T-helper 2 cell treated with Interferon-gamma antibody and Interleukin-4, amounts not matched to agents 100 ng/mL and 5 ng/mL, for 36 hours (primary cell): ENCODE measurements at regions not wholly inside any gene's neighbourhood (a gene's known extent, or its start where the extent isn't known, plus 50 kb on each side); places are given as distances from the start of the nearest gene placed in this dataset.
"Not testable (repeated sequence)": the region's sequence is repeated elsewhere in the genome, so short reads cannot be mapped to it uniquely, and the experiment has no call there.

Source experiments
- intact Hi-C: fragments of 100-400 bp; cut with micrococcal nuclease; formaldehyde crosslinking; loops from one replicate; pipeline ENCODE4 v1.15.1; 2023

DNA sequence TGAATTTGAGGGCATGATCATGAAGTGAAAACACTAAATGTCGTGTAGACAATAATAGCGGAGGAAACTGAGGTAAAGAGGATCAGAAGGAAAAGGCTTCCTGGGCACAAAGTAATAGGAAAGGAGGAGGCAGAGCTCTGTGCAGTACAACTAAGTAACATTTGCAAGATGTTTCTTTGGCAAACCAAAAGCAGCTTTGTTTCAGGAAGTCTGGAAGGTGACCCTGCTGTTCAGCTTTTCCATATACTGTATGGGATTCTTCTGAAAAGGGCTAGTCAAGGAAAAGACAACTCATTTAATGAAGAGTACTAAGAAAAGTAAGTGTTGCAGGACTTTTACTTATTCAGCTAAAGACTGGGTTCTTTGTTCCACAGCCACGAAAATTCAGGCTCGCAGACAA lies 463.1 kb downstream of the PCDH7 start:
- intact Hi-C loops = no loop called here

DNA sequence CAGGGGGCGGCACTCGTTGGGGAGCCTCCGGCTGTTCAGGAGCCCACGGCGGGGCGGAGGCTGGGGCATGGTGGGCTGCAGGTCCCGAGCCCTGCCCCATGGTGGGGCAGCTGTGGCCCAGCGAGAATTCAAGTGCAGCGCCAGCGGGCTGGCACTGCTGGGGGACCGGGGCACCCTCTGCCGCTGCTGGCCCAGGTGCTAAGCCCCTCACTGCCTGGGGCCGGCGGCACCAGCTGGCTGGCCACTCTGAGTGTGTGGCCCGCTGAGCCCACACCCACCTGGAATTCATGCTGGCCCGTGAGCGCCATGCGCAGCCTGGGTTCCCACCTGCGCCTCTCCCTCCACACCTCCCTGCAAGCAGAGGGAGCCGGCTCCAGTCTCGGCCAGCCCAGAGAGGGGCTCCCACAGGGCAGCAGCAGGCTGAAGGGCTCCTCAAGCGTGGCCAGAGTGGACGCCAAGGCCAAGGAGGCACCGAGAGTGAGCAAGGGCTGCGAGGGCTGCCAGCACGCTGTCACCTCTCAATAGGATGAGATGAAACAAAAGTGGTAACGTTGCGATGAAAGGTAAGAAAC lies 464.9 kb downstream of the PCDH7 start:
- intact Hi-C loops = no loop called here

DNA sequence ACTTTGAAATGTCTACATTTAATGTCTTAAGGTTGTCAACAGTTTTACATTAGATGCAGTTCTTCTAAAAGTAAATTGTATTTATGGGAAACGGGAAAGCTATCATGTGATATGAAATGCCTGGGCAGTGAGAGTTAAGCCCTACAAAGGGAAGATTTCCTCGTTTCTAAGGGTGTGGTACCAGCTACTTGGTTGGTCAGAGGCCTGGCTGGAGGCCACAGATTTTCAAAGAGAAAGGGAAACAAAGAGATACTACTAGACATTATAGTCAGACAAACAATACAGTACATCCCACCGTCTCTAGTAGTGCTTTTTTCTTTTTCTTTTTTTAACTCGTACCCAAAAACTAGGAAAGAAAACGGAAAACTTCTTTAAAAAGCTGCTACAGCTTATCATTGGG lies 467.8 kb downstream of the PCDH7 start:
- intact Hi-C loops = no loop called here

DNA sequence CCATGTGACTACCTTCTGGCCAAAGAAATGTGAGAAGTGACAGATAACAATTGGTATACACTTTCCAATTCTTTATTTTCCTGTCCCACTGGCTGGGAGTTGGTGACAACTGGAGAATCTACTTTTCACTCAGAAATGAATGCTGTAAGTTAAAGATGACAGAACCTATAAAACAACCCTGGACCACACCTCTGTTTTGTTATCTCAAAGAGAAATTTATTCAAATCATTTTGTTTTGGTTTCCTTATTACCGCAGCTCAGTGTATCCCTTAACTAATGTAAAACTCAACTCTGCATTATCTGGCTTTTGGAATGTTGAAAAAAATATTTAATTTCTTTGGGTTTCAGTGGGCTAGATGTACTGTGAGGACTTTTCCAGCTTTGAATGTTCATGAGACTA lies 469.8 kb downstream of the PCDH7 start:
- intact Hi-C loops = no loop called here

DNA sequence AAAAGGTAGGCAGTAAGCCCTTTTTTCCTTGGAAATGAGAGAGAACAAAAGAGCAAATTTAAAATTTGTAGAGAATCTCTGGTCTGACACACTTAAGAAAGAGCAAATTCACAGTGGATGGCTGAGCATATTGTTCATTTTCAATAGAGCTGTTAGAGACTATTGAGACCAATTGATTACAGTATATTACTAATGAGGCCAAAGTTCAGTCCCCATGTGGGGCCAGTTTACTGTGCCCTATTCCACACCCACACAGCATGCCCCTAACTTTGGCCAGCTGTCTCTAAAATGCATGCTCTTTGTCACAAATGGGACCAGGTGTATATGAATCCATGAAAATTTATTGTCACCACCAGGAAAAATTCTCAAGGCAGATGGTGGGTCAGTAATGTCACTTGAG lies 470.5 kb downstream of the PCDH7 start:
- intact Hi-C loops = no loop called here

DNA sequence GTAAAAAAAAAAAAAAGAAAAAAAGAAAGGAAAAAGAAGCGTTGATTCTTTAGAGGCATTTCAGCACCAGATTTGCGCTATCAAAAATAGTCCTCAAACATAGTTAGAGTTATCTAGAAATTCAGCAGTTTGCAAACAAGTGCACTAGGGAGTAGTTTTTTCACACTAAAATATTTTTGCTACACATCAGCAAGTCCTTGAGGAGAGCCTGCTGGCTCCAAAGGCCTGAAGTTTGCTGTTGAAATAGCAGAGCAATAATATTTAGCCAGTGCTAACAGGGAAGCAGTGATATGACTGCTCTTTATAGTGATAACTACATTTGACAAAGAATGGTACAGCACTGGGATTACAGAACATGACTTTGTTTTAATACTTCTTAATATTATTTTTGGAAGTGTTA lies 472.2 kb downstream of the PCDH7 start:
- intact Hi-C loops = no loop called here

DNA sequence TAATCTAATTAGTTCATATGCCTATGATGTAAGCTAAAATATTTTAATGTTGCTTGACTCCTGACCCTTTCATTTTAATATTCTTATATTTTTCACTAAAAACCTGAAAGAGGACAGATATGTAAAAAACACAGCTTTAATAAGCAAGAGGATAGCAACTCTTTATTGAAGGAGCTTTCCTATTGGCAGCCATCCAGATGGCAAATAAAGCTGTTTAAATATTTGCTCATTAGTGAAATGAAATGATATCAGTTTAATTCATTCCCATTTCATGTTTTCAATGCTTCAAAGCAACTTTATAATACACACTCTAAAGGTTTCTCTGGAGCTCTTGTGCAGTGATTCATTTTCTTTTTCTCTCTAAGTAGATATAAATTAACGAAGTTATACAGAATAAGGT lies 473.4 kb downstream of the PCDH7 start:
- intact Hi-C loops = no loop called here

DNA sequence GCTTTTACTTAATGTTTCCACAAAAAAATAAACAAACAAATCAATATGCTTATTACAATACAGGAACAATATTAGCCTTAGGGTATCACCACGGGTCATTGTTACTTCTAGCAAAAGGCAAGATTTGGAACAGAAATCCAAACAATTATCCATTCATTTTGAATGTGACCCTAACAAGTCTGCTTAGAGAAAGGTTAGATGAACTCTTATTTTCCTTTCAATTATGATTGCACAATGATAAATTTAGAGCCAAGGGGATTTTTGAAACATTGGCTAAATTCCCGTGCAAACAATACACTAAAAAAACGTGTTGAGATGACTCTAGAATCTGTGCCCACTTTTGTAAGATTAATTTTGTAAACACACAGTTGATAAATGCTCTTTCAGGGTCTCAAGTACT lies 474.7 kb downstream of the PCDH7 start:
- intact Hi-C loops = no loop called here

DNA sequence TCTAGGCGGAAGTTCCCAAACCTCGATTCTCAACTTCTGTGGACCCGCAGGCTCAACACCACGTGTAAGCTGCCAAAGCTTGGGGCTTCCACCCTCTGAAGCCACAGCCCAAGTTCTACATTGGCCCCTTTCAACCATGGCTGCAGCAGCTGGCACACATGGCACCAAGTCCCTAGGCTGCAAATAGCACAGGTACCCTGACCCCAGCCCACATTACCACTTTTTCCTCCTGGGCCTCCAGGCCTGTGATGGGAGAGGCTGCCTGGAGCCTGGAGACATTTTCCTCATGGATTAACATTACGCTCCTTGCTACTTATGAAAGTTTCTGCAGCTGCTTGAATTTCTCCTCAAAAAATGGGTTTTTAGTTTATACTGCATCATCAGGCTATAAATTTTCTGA lies 479.5 kb downstream of the PCDH7 start:
- intact Hi-C loops = no loop called here

DNA sequence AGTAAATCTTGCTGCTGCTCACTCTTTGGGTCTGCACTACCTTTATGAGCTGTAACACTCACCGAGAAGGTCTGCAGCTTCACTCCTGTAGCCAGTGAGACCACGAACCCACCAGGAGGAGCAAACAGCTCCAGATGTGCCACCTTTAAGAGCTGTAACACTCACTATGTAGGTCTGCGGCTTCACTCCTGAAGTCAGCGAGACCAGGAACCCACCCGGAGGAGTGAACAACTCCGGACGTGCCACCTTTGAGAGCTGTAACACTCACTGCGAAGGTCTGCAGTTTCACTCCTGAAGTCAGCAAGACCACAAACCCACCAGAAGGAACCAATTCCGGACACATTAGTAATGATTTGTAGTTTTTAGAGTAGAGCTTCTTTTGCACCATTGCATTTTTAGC lies 481.9 kb downstream of the PCDH7 start:
- intact Hi-C loops = not testable (repeated sequence)

DNA sequence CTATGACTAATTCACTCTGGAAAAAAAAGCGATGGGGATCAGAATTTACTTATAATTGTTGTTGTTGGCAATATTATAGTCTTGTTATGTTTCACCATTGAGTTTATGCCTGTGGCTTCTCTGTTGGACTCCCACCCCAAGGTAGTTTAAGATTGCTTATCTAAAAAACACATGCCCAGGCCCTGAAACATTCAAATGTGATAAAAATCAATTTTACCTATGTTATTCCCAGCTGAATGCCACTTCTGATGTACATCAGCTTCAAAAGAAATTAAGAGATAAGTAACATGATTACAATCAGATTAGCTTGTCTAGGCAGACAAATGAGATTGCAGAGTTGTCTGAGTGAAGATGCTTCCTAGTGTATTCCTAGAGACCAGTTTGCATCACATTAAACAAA lies 484.7 kb downstream of the PCDH7 start:
- intact Hi-C loops = no loop called here

DNA sequence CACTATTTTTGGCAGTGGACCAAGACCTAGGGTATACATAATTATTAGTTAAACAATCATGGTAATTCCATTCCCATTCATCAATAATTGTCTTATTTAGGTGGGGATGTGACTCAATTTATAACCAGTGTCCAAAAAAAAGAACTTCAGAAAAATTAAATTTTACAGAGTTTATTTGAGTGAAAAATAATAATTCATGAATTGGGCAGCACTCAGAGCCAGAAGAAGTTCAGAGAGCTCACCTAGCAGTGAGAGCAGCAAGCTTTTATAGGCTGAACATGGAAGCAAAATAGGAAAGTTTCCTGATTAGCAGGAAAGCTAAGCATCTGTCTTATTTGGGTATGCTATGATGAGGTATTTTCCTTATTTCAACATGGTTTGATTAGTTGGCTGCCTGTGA lies 500.8 kb downstream of the PCDH7 start:
- intact Hi-C loops = no loop called here

DNA sequence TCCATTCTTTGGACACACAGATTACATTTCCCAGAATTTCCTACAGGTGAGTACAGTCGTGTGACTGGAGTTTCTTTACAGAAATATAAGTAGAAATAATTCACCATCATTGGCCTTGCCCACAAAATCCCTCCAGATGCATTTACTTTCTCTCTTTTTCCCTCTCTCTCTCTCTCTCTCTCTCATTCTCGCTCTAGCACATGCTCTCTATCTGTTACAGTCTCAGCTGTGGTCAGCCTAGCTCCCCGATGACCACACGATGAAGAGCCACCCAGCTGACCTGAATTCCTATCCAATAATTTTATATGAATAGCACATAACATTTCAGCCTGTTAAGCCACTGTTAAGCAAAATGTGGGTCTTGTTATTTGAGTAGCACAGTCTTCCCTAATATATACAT lies 507.9 kb downstream of the PCDH7 start:
- intact Hi-C loops = no loop called here

DNA sequence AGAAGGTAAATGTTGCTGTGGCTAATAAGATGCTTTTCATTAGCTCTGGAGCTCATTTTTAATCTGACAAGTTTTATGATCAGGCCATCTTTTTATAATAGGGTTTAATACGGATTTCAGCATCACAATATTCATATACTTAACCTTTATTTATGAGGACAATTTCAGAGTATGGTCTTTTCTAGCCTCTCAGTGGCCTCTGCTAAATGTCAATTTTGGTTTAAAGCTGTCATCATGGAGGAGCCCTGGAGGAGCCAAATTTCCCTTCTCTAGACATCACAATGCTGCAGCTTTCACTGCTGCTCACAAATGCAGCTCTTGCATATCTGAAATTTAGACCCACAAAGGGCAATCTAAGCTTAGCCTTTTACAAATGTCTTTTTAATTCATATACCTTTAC lies 510.4 kb downstream of the PCDH7 start:
- intact Hi-C loops = no loop called here

DNA sequence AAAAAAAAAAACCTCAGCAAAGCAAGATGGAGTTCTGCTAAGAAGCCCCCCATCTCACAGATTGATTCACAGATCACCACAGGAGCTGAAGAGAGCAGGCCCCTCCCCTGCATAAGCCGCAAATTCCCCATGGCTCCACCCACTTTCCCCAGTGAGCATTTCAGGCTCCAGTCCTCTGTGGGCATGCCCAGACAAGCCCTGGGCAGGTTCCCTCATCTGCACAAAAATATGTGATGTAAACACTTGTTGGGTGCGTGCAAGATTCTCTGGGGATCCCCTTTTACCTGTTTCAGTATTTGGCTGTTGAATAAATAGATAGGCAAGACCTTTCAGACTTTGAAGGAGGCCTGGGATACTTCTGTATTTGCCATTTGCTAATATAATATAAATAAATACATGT lies 514.3 kb downstream of the PCDH7 start:
- intact Hi-C loops = no loop called here

DNA sequence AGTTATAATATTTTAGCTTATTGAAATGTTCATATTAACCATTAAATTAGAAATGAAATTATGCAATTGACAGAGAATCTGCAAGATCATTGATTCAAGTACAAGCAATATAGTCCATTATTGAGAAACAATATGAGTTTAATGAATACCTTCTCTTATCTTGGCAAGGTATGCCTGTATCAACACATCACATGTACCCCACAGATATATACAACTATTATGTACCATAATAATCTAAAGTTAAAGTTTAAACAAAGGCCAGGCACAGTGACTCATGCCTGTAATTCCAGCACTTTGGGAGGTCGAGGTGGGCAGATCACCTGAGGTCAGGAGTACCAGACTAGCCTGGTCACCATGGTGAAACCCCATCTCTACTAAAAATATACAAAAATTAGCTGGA lies 514.7 kb downstream of the PCDH7 start:
- intact Hi-C loops = no loop called here

DNA sequence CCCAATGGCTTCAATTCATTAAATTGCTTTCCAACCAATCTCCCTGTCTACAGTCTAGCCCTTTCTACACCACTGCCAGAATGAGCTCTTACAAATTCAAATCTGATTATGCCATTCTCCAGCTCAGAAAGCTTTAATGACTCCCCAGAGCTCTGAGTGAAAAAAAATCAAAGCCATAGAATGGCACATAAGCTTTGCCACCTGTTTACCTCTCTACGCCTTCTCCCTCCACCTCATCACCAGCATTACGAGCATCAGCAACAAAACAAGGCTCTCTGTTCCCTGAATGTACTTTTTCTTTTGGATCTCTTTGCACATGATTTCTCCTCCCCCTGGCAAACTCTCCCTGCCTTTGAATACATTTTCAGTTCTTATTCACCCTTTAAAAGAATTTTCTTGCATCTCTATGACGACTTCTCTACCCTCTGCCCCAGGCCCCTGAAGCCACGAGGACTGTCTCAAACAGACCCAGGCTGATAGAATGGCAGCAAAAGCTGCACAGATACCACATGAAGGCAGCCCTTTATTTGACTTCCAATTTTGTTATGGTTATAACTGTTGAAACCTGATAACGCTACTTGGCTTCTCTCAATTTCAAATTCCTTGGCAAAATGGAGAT lies 516.0 kb downstream of the PCDH7 start:
- intact Hi-C loops = no loop called here

DNA sequence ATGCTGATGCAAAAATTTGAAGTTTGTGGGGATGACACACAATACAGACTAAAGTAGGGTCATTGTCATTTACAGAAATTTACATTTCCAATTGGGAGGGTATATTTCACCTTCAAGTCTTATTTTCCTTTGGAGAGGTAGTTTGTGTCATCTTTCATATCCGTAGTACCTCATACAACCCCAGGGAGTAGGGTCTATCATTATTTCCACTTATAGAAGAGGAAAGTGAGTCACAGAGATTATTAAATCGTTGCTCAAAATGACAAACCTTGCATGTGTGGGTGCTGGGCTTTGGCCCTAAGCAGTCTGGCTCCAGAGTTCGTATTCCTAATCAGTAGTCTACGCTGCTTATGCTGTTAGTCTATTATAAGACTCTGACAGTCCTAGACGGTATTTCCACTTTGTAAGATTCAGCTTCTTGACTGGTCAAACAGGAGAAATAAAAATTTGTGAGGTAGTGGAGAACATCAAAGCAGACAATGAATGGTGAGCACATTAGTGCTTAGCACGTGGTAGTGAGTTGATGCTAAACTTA lies 516.5 kb downstream of the PCDH7 start:
- intact Hi-C loops = no loop called here

DNA sequence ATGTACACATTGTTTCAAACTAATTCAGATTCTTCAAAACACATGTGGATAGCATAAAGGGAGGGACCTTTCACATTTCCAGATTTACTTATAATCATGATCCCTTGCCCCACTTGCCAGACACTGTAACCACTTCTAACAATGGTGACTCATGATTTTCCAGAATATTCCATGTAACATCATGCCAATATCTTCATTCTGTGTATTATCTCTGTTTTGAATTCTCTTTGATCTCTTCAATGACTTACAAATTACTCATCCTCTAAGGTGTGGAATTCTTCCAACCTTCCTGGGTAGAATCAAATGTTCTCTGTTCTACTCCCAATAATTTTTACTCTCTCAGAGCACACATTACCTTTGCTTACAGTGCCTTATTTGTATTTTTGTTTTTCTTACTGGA lies 517.1 kb downstream of the PCDH7 start:
- intact Hi-C loops = no loop called here

DNA sequence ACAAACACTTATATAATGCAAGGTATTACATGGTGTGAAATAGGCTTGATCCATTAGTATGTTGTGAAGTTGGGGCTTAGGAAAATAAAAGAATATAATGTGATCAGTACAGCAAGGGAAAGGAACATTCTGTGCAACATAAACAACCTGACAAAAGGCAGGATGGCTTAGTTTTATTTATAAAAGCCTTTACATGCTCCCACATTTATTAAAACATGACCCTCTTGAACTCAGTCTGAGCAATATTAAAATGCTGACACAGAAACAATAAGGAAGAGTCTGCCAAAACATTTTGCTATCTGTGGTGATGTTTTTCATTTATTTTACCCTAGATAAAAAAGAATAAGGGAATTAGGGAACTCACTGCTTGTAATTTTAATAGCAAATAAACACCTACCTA lies 519.7 kb downstream of the PCDH7 start:
- intact Hi-C loops = no loop called here

DNA sequence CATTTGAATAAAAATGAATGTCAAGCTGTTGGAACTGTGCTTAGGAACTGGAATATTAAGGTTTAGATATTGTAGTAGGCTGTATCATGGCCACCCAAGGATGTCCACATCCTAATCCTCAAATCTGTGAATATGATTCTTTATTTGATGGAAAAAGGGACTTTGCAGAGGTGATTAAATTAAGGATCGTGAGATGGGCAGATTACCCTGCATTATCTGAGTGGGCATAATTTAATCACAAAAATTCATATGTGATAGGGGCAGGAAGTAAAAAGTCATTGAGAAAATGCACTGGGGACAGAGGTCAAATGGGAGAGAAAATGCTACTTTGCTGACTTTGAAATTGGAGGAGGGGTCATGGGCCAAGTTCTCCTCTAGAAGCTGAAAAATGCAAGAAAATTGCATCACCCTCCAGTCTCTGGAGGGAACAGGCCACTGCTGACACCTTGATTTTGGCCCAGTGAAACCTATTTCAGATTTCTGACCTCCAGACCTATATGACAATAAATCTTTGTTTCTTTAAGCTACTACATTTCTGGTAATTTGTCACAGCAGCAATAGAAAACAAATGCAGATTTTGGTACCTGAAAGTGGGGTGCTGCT lies 521.4 kb downstream of the PCDH7 start:
- intact Hi-C loops = no loop called here

DNA sequence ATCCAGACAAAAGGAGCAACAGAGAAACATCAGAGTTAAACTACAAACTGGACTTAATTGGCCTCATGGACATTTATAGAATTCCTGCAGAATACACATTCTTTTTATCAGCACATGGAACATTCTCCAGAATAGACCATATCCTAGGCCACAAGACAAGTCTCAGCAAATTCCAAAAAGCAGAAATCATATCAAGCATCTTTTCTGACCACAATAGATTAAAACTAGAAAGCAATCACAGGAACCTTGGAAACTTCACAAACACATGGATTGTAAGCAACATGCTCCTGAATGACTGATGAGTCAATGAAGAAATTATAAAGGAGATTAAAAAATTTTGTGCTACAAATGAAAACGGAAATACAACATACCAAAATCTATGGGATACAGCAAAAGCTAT lies 526.7 kb downstream of the PCDH7 start:
- intact Hi-C loops = no loop called here

DNA sequence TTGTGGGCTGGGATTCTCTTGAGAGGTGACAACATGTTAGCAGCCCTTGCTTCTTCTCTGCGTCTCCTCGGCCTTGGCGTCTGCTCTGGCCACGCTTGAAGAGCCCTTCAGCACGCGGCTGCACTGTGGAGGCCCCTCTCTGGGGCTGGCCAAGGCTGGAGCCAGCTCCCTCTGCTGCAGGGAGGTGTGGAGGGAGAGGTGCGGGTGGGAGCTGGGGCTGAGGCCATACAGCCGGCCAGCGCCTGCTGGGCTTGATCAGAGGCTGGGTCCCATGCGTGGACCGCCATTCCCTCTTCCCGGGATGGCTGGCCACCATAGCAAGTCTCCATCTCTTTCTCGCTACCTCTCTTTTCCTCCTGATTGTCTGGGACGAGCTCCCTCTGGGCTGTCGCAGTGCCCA lies 539.0 kb downstream of the PCDH7 start:
- intact Hi-C loops = no loop called here
